ENCODE measurements at regions not wholly inside any gene's neighbourhood (a gene's known extent, or its start where the extent isn't known, plus 50 kb on each side); places are given as distances from the start of the nearest gene placed in this dataset.

DNA sequence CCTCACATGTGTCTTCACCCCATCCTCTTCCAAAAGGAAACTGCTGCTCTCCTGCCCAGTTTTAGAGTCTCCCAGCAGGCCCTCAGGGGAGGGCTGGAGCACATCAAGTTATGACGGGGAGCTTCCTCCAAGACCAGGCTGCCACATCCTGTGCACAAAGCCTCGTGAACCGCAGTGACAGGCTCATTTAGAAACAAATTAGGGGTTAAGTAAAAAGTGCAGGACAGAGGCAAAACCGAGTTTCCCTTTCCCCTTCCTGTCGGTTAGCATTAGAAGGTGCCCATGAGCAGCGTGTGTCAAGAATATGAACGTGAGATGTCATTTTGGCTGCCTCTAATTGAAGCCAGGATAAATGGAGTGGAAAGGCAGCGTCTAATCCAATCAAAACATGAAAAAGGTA is 199.7 kb downstream of the ARRDC4 start:
- no peak overlapping the region for H3K4me3 ChIP-seq (ENCODE audit: low read depth, low read length)
- no peaks in the 10 kb centered on the region for H3K36me3 ChIP-seq (ENCODE audit: control insufficient read depth, insufficient read depth, low read length)
- no peaks in the 10 kb centered on the region for H3K27me3 ChIP-seq (ENCODE audit: control insufficient read depth, insufficient read depth, low read length)
- ChIA-PET POLR2A (interaction anchor here (0.6 kb wide), 1 partner anchor 17 kb away, joined by 3 read pairs; no protein-coding TSS in a partner anchor), CTCF (interaction anchor here (0.7 to 1.2 kb wide), 2 partner anchors 11 kb away, joined by 3 read pairs; no protein-coding TSS in a partner anchor)
- DNase-seq (ENCODE audit: low read depth), result no peak
- TF ChIP-seq, protein P1, sequence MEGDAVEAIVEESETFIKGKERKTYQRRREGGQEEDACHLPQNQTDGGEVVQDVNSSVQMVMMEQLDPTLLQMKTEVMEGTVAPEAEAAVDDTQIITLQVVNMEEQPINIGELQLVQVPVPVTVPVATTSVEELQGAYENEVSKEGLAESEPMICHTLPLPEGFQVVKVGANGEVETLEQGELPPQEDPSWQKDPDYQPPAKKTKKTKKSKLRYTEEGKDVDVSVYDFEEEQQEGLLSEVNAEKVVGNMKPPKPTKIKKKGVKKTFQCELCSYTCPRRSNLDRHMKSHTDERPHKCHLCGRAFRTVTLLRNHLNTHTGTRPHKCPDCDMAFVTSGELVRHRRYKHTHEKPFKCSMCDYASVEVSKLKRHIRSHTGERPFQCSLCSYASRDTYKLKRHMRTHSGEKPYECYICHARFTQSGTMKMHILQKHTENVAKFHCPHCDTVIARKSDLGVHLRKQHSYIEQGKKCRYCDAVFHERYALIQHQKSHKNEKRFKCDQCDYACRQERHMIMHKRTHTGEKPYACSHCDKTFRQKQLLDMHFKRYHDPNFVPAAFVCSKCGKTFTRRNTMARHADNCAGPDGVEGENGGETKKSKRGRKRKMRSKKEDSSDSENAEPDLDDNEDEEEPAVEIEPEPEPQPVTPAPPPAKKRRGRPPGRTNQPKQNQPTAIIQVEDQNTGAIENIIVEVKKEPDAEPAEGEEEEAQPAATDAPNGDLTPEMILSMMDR (IDR thresholded peaks at IDR 0.05; ENCODE audit: insufficient read depth, low read depth, low read length), result no peak

GRCh38 chr15:98163319-98164045 is 203.0 kb downstream of the ARRDC4 start:
- TF ChIP-seq, protein P1 (IDR thresholded peaks at IDR 0.05; ENCODE audit: insufficient read depth, low read depth, low read length), result no peak
- Histone ChIP-seq H3K4me3 (ENCODE audit: low read depth, low read length) (no peak overlapping the region), H3K36me3 (ENCODE audit: control insufficient read depth, insufficient read depth, low read length) (no peaks in the 10 kb centered on the region), H3K27me3 (ENCODE audit: control insufficient read depth, insufficient read depth, low read length) (no peaks in the 10 kb centered on the region)
- DNase-seq (ENCODE audit: low read depth), result no peak
- ChIA-PET POLR2A (no interaction called here), CTCF (interaction anchor here (1.1 kb wide), 1 partner anchor 15 kb away, joined by 4 read pairs; no protein-coding TSS in a partner anchor)

DNA sequence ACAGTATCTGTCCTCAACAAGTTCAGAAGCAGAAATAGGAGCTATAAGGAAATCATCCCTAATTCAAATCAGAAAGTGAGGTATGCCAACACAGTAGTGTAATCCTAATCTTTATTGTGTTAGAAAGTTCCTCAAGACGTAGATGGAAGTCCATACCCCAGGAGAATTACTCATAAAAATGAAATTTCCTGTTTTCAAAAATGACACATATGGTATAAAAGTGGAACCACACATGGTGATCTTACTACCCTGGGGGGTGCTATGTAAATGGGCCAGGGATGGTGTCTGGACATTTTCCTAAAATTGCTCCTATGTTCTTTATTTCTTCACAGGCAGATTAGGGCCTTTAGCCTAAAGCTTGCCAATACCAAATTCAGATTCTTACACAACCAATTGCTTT is 204.1 kb downstream of the ARRDC4 start:
- ChIA-PET POLR2A (no interaction called here), CTCF (no interaction called here)
- Histone ChIP-seq H3K36me3 (ENCODE audit: control insufficient read depth, insufficient read depth, low read length) (no peaks in the 10 kb centered on the region), H3K27me3 (ENCODE audit: control insufficient read depth, insufficient read depth, low read length) (no peaks in the 10 kb centered on the region), H3K4me3 (ENCODE audit: low read depth, low read length) (no peak overlapping the region)
- DNase-seq (ENCODE audit: low read depth), result no peak
- TF ChIP-seq, protein P1 (IDR thresholded peaks at IDR 0.05; ENCODE audit: insufficient read depth, low read depth, low read length), result no peak

DNA sequence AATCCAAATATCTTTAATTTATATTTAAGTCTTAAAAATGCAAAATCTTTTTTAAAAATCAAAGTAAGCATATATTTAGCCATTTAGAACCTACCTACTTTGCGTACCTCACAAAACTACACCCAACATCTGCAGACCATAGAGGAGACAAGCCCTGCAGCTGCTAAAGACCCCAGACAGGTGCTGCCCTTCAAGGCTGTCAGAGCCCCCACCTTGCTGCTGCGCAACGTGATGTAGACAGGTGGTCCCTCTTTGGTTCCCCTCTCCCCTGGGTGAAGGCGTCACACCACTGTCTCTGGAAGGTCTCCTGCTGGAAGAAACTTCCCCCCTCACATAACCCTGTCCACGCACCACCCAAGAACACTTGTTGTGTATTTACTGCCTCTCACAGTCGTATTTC is 204.5 kb downstream of the ARRDC4 start:
- H3K27me3 ChIP-seq (ENCODE audit: control insufficient read depth, insufficient read depth, low read length), result no peaks in the 10 kb centered on the region
- DNase-seq (ENCODE audit: low read depth), result no peak
- ChIA-PET POLR2A (interaction anchor here (0.6 kb wide), 1 partner anchor 84 kb away, joined by 6 read pairs; no protein-coding TSS in a partner anchor), CTCF (interaction anchor here (1.3 kb wide), 1 partner anchor 13 kb away, joined by 4 read pairs; no protein-coding TSS in a partner anchor)
- H3K4me3 ChIP-seq (ENCODE audit: low read depth, low read length), result no peak overlapping the region
- no peaks in the 10 kb centered on the region for H3K36me3 ChIP-seq (ENCODE audit: control insufficient read depth, insufficient read depth, low read length)
- TF ChIP-seq, protein P1 (IDR thresholded peaks at IDR 0.05; ENCODE audit: insufficient read depth, low read depth, low read length), result no peak

DNA sequence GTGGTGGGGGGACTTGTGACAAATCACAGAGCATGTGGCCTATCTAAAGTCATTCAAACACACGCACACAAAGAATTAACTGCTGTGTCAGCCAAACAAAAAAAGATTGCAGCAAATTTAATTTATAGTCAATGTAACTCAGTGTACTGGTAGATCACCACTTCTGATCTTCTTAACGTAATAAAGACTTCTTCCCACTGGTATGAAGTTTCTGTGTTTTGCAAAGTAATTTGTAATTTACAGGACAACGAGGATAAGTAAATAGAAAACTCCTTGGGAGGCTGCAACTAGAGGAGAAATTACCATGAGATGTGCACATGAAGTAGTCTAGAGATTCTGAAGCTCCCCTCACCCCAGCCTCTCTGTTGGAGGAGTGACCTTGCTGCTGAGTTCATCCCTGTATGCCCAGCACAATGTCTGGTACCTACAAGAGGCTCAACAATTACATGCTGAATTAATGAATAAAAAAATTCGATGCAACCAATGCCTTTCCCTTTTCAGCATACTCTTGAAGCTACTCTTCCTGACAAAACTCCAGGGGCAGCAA is 207.3 kb downstream of the ARRDC4 start:
- TF ChIP-seq, protein P1 (IDR thresholded peaks at IDR 0.05; ENCODE audit: insufficient read depth, low read depth, low read length), result no peak
- Histone ChIP-seq H3K36me3 (ENCODE audit: control insufficient read depth, insufficient read depth, low read length) (no peaks in the 10 kb centered on the region), H3K4me3 (ENCODE audit: low read depth, low read length) (no peak overlapping the region), H3K27me3 (ENCODE audit: control insufficient read depth, insufficient read depth, low read length) (no peaks in the 10 kb centered on the region)
- no peak for DNase-seq (ENCODE audit: low read depth)
- POLR2A ChIA-PET, result no interaction called here
- CTCF ChIA-PET, result interaction anchor here (2.2 kb wide), 1 partner anchor 10 kb away, joined by 8 read pairs; no protein-coding TSS in a partner anchor
